ENCODE measurements at regions not wholly inside any gene's neighbourhood (a gene's known extent, or its start where the extent isn't known, plus 50 kb on each side); places are given as distances from the start of the nearest gene placed in this dataset.
"Not testable (repeated sequence)": the region's sequence is repeated elsewhere in the genome, so short reads cannot be mapped to it uniquely, and the experiment has no call there.

- DNase-seq (ENCODE audit: low read depth): no peak
Measured at GRCh38 chr4:112946127-112946526, 103.3 kb upstream of the ANK2 start.

GRCh38 chr4:112947616-112948015 lies 101.8 kb upstream of the ANK2 start:
- no peak for DNase-seq (ENCODE audit: low read depth)

GRCh38 chr4:112951362-112952312 lies 97.8 kb upstream of the ANK2 start:
- DNase-seq (ENCODE audit: low read depth): no peak

GRCh38 chr4:112952313-112952700 lies 97.1 kb upstream of the ANK2 start:
- DNase-seq (ENCODE audit: low read depth): no peak

GRCh38 chr4:112953262-112953661 lies 96.2 kb upstream of the ANK2 start:
- DNase-seq (ENCODE audit: low read depth): no peak

- DNase-seq (ENCODE audit: low read depth): no peak
Measured at GRCh38 chr4:112954286-112954685, 95.2 kb upstream of the ANK2 start.

GRCh38 chr4:112956484-112956896 lies 93.0 kb upstream of the ANK2 start:
- no peak for DNase-seq (ENCODE audit: low read depth)

- not testable (repeated sequence) for DNase-seq (ENCODE audit: low read depth)
Measured at GRCh38 chr4:112957764-112958163, 91.7 kb upstream of the ANK2 start.

- no peak for DNase-seq (ENCODE audit: low read depth)
Measured at GRCh38 chr4:112966701-112967488, 82.6 kb upstream of the ANK2 start.

GRCh38 chr4:112968451-112969159 lies 80.8 kb upstream of the ANK2 start:
- peak; percentile 28 for DNase-seq (ENCODE audit: low read depth)

- no peak for DNase-seq (ENCODE audit: low read depth)
Measured at GRCh38 chr4:112970903-112971302, 78.5 kb upstream of the ANK2 start.

- DNase-seq (ENCODE audit: low read depth): no peak
Measured at GRCh38 chr4:112973750-112974251, 75.7 kb upstream of the ANK2 start.

GRCh38 chr4:112975567-112976355 lies 73.7 kb upstream of the ANK2 start:
- DNase-seq (ENCODE audit: low read depth): no peak

GRCh38 chr4:112978691-112979472 lies 70.6 kb upstream of the ANK2 start:
- DNase-seq (ENCODE audit: low read depth): peak; percentile 25

- DNase-seq (ENCODE audit: low read depth): no peak
Measured at GRCh38 chr4:112979881-112980421, 69.5 kb upstream of the ANK2 start.

- DNase-seq (ENCODE audit: low read depth): no peak
Measured at GRCh38 chr4:112982680-112983079, 66.8 kb upstream of the ANK2 start.

GRCh38 chr4:112994732-112995464 lies 54.6 kb upstream of the ANK2 start:
- DNase-seq (ENCODE audit: low read depth): no peak
